GM23338 (cell line): ENCODE measurements at regions not wholly inside any gene's neighbourhood (a gene's known extent, or its start where the extent isn't known, plus 50 kb on each side); places are given as distances from the start of the nearest gene placed in this dataset.

Experiments used
- ATAC-seq: fragments of 200-7000 bp; cut with Tn5 transposase; 3 replicates; pipeline ENCODE4 v1.9.1; 2020
- DNase-seq: peaks from one replicate; pipeline ENCODE4 v3.0.0-alpha.2; 2015; ENCODE audit warnings: low spot score
- H2AFZ ChIP-seq: fragments of 200-600 bp; sonication (generic); 2 replicates; pipeline ENCODE4 v1.8.0; 2016; ENCODE audit warnings: antibody characterized with exemption, mild to moderate bottlenecking, moderate library complexity
- H3F3A ChIP-seq: fragments of 200-600 bp; sonication (generic); replicated peaks from 2 replicates; pipeline ENCODE4 v1.8.0; 2017; ENCODE audit warnings: antibody characterized with exemption, mixed run types, low read depth
- H3K27ac ChIP-seq: fragments of 200-600 bp; sonication (generic); 2 replicates; pipeline ENCODE4 v1.6.1; 2016; ENCODE audit warnings: low read depth
- H3K27me3 ChIP-seq: fragments of 200-600 bp; sonication (generic); 2 replicates; pipeline ENCODE4 v1.8.0; 2016; ENCODE audit warnings: mild to moderate bottlenecking, mixed run types, moderate library complexity; ENCODE audit not compliant: insufficient read depth
- H3K36me3 ChIP-seq: fragments of 200-600 bp; sonication (generic); 2 replicates; pipeline ENCODE4 v1.8.0; 2016; ENCODE audit warnings: mild to moderate bottlenecking; ENCODE audit not compliant: insufficient read depth
- H3K4me1 ChIP-seq: fragments of 200-600 bp; sonication (generic); 2 replicates; pipeline ENCODE4 v1.8.0; 2016; ENCODE audit warnings: mild to moderate bottlenecking, moderate library complexity; ENCODE audit not compliant: insufficient read depth
- H3K4me2 ChIP-seq: fragments of 200-600 bp; sonication (generic); 2 replicates; pipeline ENCODE4 v1.7.1; 2017; ENCODE audit warnings: mixed run types
- H3K4me3 ChIP-seq: fragments of 200-600 bp; sonication (generic); 2 replicates; pipeline ENCODE4 v1.6.1; 2016; ENCODE audit warnings: mixed run types
- H3K79me2 ChIP-seq: fragments of 200-600 bp; sonication (generic); replicated peaks from 2 replicates; pipeline ENCODE4 v1.8.0; 2017; ENCODE audit warnings: mild to moderate bottlenecking; ENCODE audit not compliant: insufficient read depth
- H3K9me2 ChIP-seq: fragments of 200-600 bp; sonication (generic); 2 replicates; pipeline ENCODE4 v1.8.0; 2017; ENCODE audit not compliant: insufficient read depth
- H4K20me1 ChIP-seq: fragments of 200-600 bp; sonication (generic); replicated peaks from 2 replicates; pipeline ENCODE4 v1.8.0; 2017; ENCODE audit warnings: mild to moderate bottlenecking; ENCODE audit not compliant: insufficient read depth
- H3K27ac Mint-ChIP-seq: 2 replicates; pipeline ENCODE4 v1.8.0; 2020; ENCODE audit warnings: inconsistent platforms, mild to moderate bottlenecking, moderate library complexity, mixed read lengths
- H3K27me3 Mint-ChIP-seq: 3 replicates; pipeline ENCODE4 v1.8.0; 2022; ENCODE audit warnings: low read depth, mild to moderate bottlenecking, moderate library complexity, mixed read lengths, inconsistent platforms; ENCODE audit not compliant: insufficient read depth, poor library complexity
- H3K36me3 Mint-ChIP-seq: 3 replicates; pipeline ENCODE4 v1.8.0; 2021; ENCODE audit warnings: low read depth, mild to moderate bottlenecking, inconsistent platforms, moderate library complexity, mixed read lengths
- H3K4me1 Mint-ChIP-seq: 3 replicates; pipeline ENCODE4 v1.8.0; 2020; ENCODE audit warnings: mild to moderate bottlenecking, inconsistent platforms, mixed read lengths
- H3K4me3 Mint-ChIP-seq: 3 replicates; pipeline ENCODE4 v1.8.0; 2021; ENCODE audit warnings: moderate library complexity, mild to moderate bottlenecking, inconsistent platforms, mixed read lengths
- H3K9me3 Mint-ChIP-seq: 3 replicates; pipeline ENCODE4 v1.8.0; 2020; ENCODE audit warnings: moderate library complexity, mild to moderate bottlenecking, inconsistent platforms, mixed read lengths
- CREB1 ChIP-seq: fragments of 250-450 bp; sonication (Bioruptor Pico); IDR thresholded peaks from 2 replicates; pipeline ENCODE4 v1.5.0; 2020; ENCODE audit warnings: low read depth, mild to moderate bottlenecking, moderate library complexity
- CTCF ChIP-seq, 2 experiments: fragments of 200-600 bp in 1 of 2; sonication (generic) in 1 of 2; conservative IDR thresholded peaks; 2 replicates each; pipeline versions ENCODE4 v1.5.1 to v1.6.1; 2016 to 2017; ENCODE audit warnings: antibody characterized with exemption in 2 of 2, low read depth in 2 of 2, mild to moderate bottlenecking in 2 of 2, moderate library complexity in 1 of 2
- EZH2 ChIP-seq: fragments of 200-600 bp; sonication (generic); IDR thresholded peaks from one replicate; pipeline ENCODE4 v1.8.0; 2017; ENCODE audit warnings: antibody characterized with exemption, mild to moderate bottlenecking, low read depth; ENCODE audit not compliant: unreplicated experiment
- EZH2phosphoT487 ChIP-seq: fragments of 200-600 bp; sonication (generic); IDR thresholded peaks from one replicate; pipeline ENCODE4 v1.8.1; 2018; ENCODE audit warnings: antibody characterized with exemption; ENCODE audit not compliant: unreplicated experiment
- JUNB ChIP-seq: IDR thresholded peaks from one replicate; pipeline ENCODE4 v1.6.1; 2016; ENCODE audit warnings: antibody characterized with exemption; ENCODE audit not compliant: unreplicated experiment
- NANOG ChIP-seq: IDR thresholded peaks from 2 replicates; pipeline ENCODE4 v1.6.1; 2016; ENCODE audit warnings: antibody characterized with exemption, borderline replicate concordance
- POLR2AphosphoS5 ChIP-seq: IDR thresholded peaks from 2 replicates; pipeline ENCODE4 v1.6.1; 2016; ENCODE audit warnings: antibody characterized with exemption, low read depth
- REST ChIP-seq: IDR thresholded peaks from one replicate; pipeline ENCODE4 v1.6.1; 2018; ENCODE audit warnings: antibody characterized with exemption; ENCODE audit not compliant: unreplicated experiment
- STAT1 ChIP-seq: IDR thresholded peaks from one replicate; pipeline ENCODE4 v1.6.1; 2016; ENCODE audit warnings: antibody characterized with exemption; ENCODE audit not compliant: unreplicated experiment
- ZNF114 ChIP-seq: fragments of 250-450 bp; sonication (Bioruptor Pico); IDR thresholded peaks from 2 replicates; pipeline ENCODE4 v1.5.0; 2020; ENCODE audit warnings: mild to moderate bottlenecking, moderate library complexity
- ZNF331 ChIP-seq: fragments of 250-450 bp; sonication (Bioruptor Pico); IDR thresholded peaks from 2 replicates; pipeline ENCODE4 v1.5.0; 2020; ENCODE audit warnings: low read depth, mild to moderate bottlenecking, moderate library complexity
- TF ChIP-seq, protein P1 (sequence below): fragments of 250-450 bp; sonication (Bioruptor Pico); IDR thresholded peaks from 2 replicates; pipeline ENCODE4 v1.5.0; 2020; ENCODE audit warnings: mild to moderate bottlenecking, moderate library complexity
- TF ChIP-seq, protein P2 (sequence below): IDR thresholded peaks from 2 replicates; pipeline ENCODE4 v1.6.1; 2016; ENCODE audit warnings: antibody characterized with exemption

DNA sequence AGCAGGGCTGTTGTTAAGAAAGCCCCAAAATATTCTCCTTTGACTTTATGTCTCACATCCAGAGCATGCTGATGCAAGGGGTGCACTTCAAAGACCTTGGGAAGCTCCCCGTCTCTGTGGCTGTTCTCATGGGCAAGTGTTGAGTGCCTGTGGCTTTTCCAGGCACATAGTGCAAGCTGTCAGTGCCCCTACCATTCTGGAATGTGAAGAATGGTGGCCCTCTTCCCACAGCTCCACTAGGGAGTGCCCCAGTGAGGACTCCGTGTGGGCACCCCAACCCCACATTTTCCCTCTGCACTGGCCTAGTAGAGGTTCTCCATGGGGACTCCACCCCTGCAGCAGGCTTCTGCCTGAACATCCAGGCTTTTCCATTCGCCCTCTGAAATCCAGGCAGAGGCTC lies 673.7 kb downstream of the HTR1B start:
- Histone ChIP-seq H3K27ac (no peak overlapping the region), H3K9me2 (0 out of 2 replicates have a peak, but pooled peaks cover 8% of the 10 kb centered on the region), H3K4me1 (no peaks in the 10 kb centered on the region), H3K36me3 (no peaks in the 10 kb centered on the region), H3K79me2 (no peaks in the 10 kb centered on the region), H3F3A (no peaks in the 10 kb centered on the region), H3K4me3 (no peak overlapping the region), H2AFZ (no peak overlapping the region), H4K20me1 (no peaks in the 10 kb centered on the region), H3K27me3 (no peaks in the 10 kb centered on the region), H3K4me2 (no peak overlapping the region)
- ATAC-seq, result no peak
- TF ChIP-seq CREB1 (CRISPR knock-in tag) (no peak), EZH2phosphoT487 (no peak), EZH2 (no peak), REST (no peak), CTCF (conservative IDR thresholded peaks at IDR 0.05; ENCODE audit: low read depth in 2 of 2) (no peak), NANOG (no peak), JUNB (no peak), STAT1 (no peak), ZNF331 (CRISPR knock-in tag) (no peak), POLR2AphosphoS5 (no peak), ZNF114 (no peak)
- TF ChIP-seq, protein P1, sequence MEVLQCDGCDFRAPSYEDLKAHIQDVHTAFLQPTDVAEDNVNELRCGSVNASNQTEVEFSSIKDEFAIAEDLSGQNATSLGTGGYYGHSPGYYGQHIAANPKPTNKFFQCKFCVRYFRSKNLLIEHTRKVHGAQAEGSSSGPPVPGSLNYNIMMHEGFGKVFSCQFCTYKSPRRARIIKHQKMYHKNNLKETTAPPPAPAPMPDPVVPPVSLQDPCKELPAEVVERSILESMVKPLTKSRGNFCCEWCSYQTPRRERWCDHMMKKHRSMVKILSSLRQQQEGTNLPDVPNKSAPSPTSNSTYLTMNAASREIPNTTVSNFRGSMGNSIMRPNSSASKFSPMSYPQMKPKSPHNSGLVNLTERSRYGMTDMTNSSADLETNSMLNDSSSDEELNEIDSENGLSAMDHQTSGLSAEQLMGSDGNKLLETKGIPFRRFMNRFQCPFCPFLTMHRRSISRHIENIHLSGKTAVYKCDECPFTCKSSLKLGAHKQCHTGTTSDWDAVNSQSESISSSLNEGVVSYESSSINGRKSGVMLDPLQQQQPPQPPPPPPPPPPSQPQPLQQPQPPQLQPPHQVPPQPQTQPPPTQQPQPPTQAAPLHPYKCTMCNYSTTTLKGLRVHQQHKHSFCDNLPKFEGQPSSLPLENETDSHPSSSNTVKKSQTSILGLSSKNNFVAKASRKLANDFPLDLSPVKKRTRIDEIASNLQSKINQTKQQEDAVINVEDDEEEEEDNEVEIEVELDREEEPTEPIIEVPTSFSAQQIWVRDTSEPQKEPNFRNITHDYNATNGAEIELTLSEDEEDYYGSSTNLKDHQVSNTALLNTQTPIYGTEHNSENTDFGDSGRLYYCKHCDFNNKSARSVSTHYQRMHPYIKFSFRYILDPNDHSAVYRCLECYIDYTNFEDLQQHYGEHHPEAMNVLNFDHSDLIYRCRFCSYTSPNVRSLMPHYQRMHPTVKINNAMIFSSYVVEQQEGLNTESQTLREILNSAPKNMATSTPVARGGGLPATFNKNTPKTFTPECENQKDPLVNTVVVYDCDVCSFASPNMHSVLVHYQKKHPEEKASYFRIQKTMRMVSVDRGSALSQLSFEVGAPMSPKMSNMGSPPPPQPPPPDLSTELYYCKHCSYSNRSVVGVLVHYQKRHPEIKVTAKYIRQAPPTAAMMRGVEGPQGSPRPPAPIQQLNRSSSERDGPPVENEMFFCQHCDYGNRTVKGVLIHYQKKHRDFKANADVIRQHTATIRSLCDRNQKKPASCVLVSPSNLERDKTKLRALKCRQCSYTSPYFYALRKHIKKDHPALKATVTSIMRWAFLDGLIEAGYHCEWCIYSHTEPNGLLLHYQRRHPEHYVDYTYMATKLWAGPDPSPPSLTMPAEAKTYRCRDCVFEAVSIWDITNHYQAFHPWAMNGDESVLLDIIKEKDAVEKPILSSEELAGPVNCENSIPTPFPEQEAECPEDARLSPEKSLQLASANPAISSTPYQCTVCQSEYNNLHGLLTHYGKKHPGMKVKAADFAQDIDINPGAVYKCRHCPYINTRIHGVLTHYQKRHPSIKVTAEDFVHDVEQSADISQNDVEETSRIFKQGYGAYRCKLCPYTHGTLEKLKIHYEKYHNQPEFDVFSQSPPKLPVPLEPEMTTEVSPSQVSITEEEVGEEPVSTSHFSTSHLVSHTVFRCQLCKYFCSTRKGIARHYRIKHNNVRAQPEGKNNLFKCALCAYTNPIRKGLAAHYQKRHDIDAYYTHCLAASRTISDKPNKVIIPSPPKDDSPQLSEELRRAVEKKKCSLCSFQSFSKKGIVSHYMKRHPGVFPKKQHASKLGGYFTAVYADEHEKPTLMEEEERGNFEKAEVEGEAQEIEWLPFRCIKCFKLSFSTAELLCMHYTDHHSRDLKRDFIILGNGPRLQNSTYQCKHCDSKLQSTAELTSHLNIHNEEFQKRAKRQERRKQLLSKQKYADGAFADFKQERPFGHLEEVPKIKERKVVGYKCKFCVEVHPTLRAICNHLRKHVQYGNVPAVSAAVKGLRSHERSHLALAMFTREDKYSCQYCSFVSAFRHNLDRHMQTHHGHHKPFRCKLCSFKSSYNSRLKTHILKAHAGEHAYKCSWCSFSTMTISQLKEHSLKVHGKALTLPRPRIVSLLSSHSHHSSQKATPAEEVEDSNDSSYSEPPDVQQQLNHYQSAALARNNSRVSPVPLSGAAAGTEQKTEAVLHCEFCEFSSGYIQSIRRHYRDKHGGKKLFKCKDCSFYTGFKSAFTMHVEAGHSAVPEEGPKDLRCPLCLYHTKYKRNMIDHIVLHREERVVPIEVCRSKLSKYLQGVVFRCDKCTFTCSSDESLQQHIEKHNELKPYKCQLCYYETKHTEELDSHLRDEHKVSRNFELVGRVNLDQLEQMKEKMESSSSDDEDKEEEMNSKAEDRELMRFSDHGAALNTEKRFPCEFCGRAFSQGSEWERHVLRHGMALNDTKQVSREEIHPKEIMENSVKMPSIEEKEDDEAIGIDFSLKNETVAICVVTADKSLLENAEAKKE (CRISPR knock-in tag), result no peak
- TF ChIP-seq, protein P2, sequence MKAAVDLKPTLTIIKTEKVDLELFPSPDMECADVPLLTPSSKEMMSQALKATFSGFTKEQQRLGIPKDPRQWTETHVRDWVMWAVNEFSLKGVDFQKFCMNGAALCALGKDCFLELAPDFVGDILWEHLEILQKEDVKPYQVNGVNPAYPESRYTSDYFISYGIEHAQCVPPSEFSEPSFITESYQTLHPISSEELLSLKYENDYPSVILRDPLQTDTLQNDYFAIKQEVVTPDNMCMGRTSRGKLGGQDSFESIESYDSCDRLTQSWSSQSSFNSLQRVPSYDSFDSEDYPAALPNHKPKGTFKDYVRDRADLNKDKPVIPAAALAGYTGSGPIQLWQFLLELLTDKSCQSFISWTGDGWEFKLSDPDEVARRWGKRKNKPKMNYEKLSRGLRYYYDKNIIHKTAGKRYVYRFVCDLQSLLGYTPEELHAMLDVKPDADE, result no peak
- Mint-ChIP-seq H3K4me1 (no peaks in the 10 kb centered on the region), H3K9me3 (peaks cover 8% of the 10 kb centered on the region; the same call in 1 of the 3 replicates), H3K36me3 (peaks cover 12% of the 10 kb centered on the region; the same call in 2 of the 3 replicates), H3K27ac (no peak overlapping the region), H3K27me3 (no peaks in the 10 kb centered on the region), H3K4me3 (no peak overlapping the region)
- DNase-seq, result no peak
